Hepatocyte (in vitro differentiated cells): ENCODE measurements at regions not wholly inside any gene's neighbourhood (a gene's known extent, or its start where the extent isn't known, plus 50 kb on each side); places are given as distances from the start of the nearest gene placed in this dataset.

Experiments used
- DNase-seq: peaks from one replicate; pipeline ENCODE4 v3.0.0-alpha.2; 2016; ENCODE audit warnings: low spot score
- H2AFZ ChIP-seq: fragments of 200-600 bp; sonication (generic); 2 replicates; pipeline ENCODE4 v1.6.0; 2016; ENCODE audit warnings: antibody characterized with exemption, mild to moderate bottlenecking
- H3K27ac ChIP-seq: fragments of 200-600 bp; sonication (generic); 2 replicates; pipeline ENCODE4 v1.5.1; 2016; ENCODE audit warnings: mild to moderate bottlenecking
- H3K27me3 ChIP-seq: fragments of 200-600 bp; sonication (generic); 2 replicates; pipeline ENCODE4 v1.6.1; 2016
- H3K36me3 ChIP-seq: fragments of 200-600 bp; sonication (generic); replicated peaks from 2 replicates; pipeline ENCODE4 v1.5.1; 2016; ENCODE audit warnings: low read depth; ENCODE audit not compliant: insufficient read depth
- H3K4me1 ChIP-seq: fragments of 200-600 bp; sonication (generic); 2 replicates; pipeline ENCODE4 v1.5.1; 2016; ENCODE audit warnings: mild to moderate bottlenecking, moderate library complexity; ENCODE audit not compliant: insufficient read depth
- H3K4me2 ChIP-seq: fragments of 200-600 bp; sonication (generic); 2 replicates; pipeline ENCODE4 v1.6.0; 2016
- H3K4me3 ChIP-seq: fragments of 200-600 bp; sonication (generic); 2 replicates; pipeline ENCODE4 v1.5.1; 2016; ENCODE audit warnings: mild to moderate bottlenecking
- H3K79me2 ChIP-seq: fragments of 200-600 bp; sonication (generic); 2 replicates; pipeline ENCODE4 v1.6.0; 2017; ENCODE audit warnings: mild to moderate bottlenecking
- H3K9me2 ChIP-seq: fragments of 200-600 bp; sonication (generic); replicated peaks from 2 replicates; pipeline ENCODE4 v1.6.0; 2017; ENCODE audit warnings: mild to moderate bottlenecking; ENCODE audit not compliant: insufficient read depth
- H3K9me3 ChIP-seq: fragments of 200-600 bp; sonication (generic); 2 replicates; pipeline ENCODE4 v1.5.1; 2016; ENCODE audit warnings: low read depth, mild to moderate bottlenecking
- H4K20me1 ChIP-seq: fragments of 200-600 bp; sonication (generic); 2 replicates; pipeline ENCODE4 v1.6.0; 2016; ENCODE audit warnings: mild to moderate bottlenecking; ENCODE audit not compliant: insufficient read depth, poor library complexity, severe bottlenecking
- CTCF ChIP-seq: fragments of 200-600 bp; sonication (generic); IDR thresholded peaks from 2 replicates; pipeline ENCODE4 v1.5.1; 2016; ENCODE audit warnings: antibody characterized with exemption, mild to moderate bottlenecking; ENCODE audit not compliant: poor library complexity
- EZH2 ChIP-seq: fragments of 200-600 bp; sonication (generic); IDR thresholded peaks from 2 replicates; pipeline ENCODE4 v1.6.1; 2016; ENCODE audit warnings: antibody characterized with exemption, mild to moderate bottlenecking, borderline replicate concordance
- EZH2phosphoT487 ChIP-seq: fragments of 200-600 bp; sonication (generic); IDR thresholded peaks from one replicate; pipeline ENCODE4 v1.6.1; 2018; ENCODE audit warnings: antibody characterized with exemption, mild to moderate bottlenecking, low read depth, moderate library complexity; ENCODE audit not compliant: unreplicated experiment, severe bottlenecking
- WGBS: methylation state at CpG from one replicate; pipeline ENCODE4 v1.1.6; 2016; ENCODE audit warnings: low lambda C conversion rate; ENCODE audit errors: missing lambda C conversion rate; 5-methylcytosine and 5-hydroxymethylcytosine counted together

- Histone ChIP-seq H3K79me2 (no peaks in the 10 kb centered on the region), H3K4me2 (peak overlapping the region; percentile 57), H3K9me2 (no peaks in the 10 kb centered on the region), H3K4me3 (no peak overlapping the region), H3K27me3 (no peaks in the 10 kb centered on the region), H3K27ac (peak overlapping the region; percentile 81), H3K36me3 (no peaks in the 10 kb centered on the region), H3K4me1 (peaks cover 14% of the 10 kb centered on the region), H2AFZ (no peak overlapping the region), H4K20me1 (no peaks in the 10 kb centered on the region), H3K9me3 (no peaks in the 10 kb centered on the region)
- 76% methylated on average over 5 of the region's 5 CpGs for WGBS
- no peak for TF ChIP-seq EZH2
- no peak for TF ChIP-seq CTCF
- TF ChIP-seq EZH2phosphoT487 = no peak
- DNase-seq = no peak
Measured at GRCh38 chr20:1757606-1758512, 100.3 kb upstream of the SIRPG start.

GRCh38 chr20:1757072-1757471 is 99.5 kb upstream of the SIRPG start:
- H3K79me2 ChIP-seq = no peaks in the 10 kb centered on the region
- H3K9me2 ChIP-seq = no peaks in the 10 kb centered on the region
- no peak overlapping the region for H2AFZ ChIP-seq
- H4K20me1 ChIP-seq = no peaks in the 10 kb centered on the region
- no peaks in the 10 kb centered on the region for H3K9me3 ChIP-seq
- H3K4me3 ChIP-seq = no peak overlapping the region
- peaks cover 14% of the 10 kb centered on the region for H3K4me1 ChIP-seq
- H3K4me2 ChIP-seq = peak overlapping the region; percentile 57
- peak overlapping the region; percentile 81 for H3K27ac ChIP-seq
- H3K27me3 ChIP-seq = no peaks in the 10 kb centered on the region
- no peak for DNase-seq
- no peak for TF ChIP-seq EZH2phosphoT487
- TF ChIP-seq CTCF = no peak
- TF ChIP-seq EZH2 = no peak
- H3K36me3 ChIP-seq = no peaks in the 10 kb centered on the region

- Histone ChIP-seq H2AFZ (no peak overlapping the region), H3K4me1 (peaks cover 14% of the 10 kb centered on the region), H3K9me2 (no peaks in the 10 kb centered on the region), H3K36me3 (no peaks in the 10 kb centered on the region), H3K4me2 (no peak overlapping the region), H3K27ac (no peak overlapping the region), H4K20me1 (no peaks in the 10 kb centered on the region), H3K9me3 (no peaks in the 10 kb centered on the region), H3K27me3 (no peaks in the 10 kb centered on the region), H3K4me3 (no peak overlapping the region), H3K79me2 (no peaks in the 10 kb centered on the region)
- no peak for TF ChIP-seq EZH2
- no peak for TF ChIP-seq CTCF
- no peak for TF ChIP-seq EZH2phosphoT487
- WGBS = 87% methylated on average over 4 of the region's 4 CpGs
- no peak for DNase-seq
Measured at GRCh38 chr20:1754749-1755148, 97.2 kb upstream of the SIRPG start.

- no peak for DNase-seq
- 86% methylated on average over 2 of the region's 2 CpGs for WGBS
Measured at GRCh38 chr20:1754306-1754705, 96.7 kb upstream of the SIRPG start.

More at GRCh38 chr20:1754306-1754705, 96.7 kb upstream of the SIRPG start:
- H3K79me2 ChIP-seq = no peaks in the 10 kb centered on the region
- H3K9me2 ChIP-seq = no peaks in the 10 kb centered on the region
- no peak for TF ChIP-seq EZH2
- no peak for TF ChIP-seq EZH2phosphoT487
- TF ChIP-seq CTCF = no peak
- H3K9me3 ChIP-seq = no peaks in the 10 kb centered on the region
- H2AFZ ChIP-seq = no peak overlapping the region
- H3K4me2 ChIP-seq = no peak overlapping the region
- no peaks in the 10 kb centered on the region for H4K20me1 ChIP-seq
- no peak overlapping the region for H3K4me3 ChIP-seq
- no peak overlapping the region for H3K27ac ChIP-seq
- no peaks in the 10 kb centered on the region for H3K36me3 ChIP-seq
- no peaks in the 10 kb centered on the region for H3K27me3 ChIP-seq
- H3K4me1 ChIP-seq = peaks cover 14% of the 10 kb centered on the region
